Omental fat pad (tissue), 3 donors: ENCODE measurements at regions not wholly inside any gene's neighbourhood (a gene's known extent, or its start where the extent isn't known, plus 50 kb on each side); places are given as distances from the start of the nearest gene placed in this dataset.

Source experiments
- ATAC-seq: fragments of 150-250 bp; one replicate; pipeline ENCODE4 v1.9.1; 2016; ENCODE audit warnings: mild to moderate bottlenecking, moderate library complexity; ENCODE audit not compliant: low FRiP score
- DNase-seq: peaks from one replicate; pipeline ENCODE4 v3.0.0-alpha.2; 2019; ENCODE audit warnings: low spot score
- TF ChIP-seq, protein P1 (sequence below), 3 donors: fragments of 450-650 bp; IDR thresholded peaks; one replicate each; pipeline ENCODE4 v1.5.1; 2016 to 2017; ENCODE audit warnings: antibody characterized with exemption in 3 of 3, mild to moderate bottlenecking in 3 of 3, moderate library complexity in 2 of 3

DNA sequence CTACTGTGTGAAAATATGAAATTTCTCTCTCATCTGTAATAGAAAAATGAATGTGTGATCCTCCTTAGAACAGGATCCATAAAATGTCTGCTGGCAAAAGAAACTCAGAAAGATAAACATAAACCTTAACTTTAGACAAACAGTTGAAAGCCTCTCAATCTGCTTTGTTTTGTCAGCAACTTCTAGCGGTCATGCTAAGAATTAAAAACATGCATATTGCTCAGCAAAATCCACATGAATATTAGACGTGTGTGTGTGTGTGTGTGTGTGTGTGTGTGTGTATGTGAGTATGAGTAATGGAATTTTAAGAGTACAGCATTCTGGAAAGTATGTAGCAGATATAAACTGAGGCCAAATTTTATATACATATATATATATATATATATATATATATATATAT lies 1779.2 kb upstream of the MIR17HG start:
- DNase-seq, result no peak
- TF ChIP-seq, protein P1, sequence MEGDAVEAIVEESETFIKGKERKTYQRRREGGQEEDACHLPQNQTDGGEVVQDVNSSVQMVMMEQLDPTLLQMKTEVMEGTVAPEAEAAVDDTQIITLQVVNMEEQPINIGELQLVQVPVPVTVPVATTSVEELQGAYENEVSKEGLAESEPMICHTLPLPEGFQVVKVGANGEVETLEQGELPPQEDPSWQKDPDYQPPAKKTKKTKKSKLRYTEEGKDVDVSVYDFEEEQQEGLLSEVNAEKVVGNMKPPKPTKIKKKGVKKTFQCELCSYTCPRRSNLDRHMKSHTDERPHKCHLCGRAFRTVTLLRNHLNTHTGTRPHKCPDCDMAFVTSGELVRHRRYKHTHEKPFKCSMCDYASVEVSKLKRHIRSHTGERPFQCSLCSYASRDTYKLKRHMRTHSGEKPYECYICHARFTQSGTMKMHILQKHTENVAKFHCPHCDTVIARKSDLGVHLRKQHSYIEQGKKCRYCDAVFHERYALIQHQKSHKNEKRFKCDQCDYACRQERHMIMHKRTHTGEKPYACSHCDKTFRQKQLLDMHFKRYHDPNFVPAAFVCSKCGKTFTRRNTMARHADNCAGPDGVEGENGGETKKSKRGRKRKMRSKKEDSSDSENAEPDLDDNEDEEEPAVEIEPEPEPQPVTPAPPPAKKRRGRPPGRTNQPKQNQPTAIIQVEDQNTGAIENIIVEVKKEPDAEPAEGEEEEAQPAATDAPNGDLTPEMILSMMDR (IDR thresholded peaks at IDR 0.05), result no peak

DNA sequence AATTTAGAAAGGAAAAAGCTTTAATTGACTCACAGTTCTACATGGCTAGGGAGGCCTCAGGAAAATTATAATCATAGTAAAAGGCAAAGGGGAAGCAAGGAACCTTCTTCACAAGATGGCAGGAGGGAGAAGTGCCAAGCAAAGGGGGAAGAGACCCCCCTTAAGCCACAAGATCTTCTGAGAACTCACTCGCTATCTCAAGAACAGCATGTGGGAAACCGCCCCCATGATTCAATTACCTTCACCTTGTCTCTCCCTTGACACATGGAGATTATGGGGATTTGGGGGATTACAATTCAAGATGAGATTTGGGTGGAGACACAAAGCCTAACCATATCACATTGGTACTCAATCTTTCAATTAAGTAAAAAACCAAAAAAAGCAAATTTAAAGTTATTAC lies 1778.7 kb upstream of the MIR17HG start:
- DNase-seq (no peak), ATAC-seq (no peak)
- TF ChIP-seq, protein P1 (IDR thresholded peaks at IDR 0.05), result no peak

More for the DNA sequence above, 1779.2 kb upstream of the MIR17HG start:
- no peak for ATAC-seq

DNA sequence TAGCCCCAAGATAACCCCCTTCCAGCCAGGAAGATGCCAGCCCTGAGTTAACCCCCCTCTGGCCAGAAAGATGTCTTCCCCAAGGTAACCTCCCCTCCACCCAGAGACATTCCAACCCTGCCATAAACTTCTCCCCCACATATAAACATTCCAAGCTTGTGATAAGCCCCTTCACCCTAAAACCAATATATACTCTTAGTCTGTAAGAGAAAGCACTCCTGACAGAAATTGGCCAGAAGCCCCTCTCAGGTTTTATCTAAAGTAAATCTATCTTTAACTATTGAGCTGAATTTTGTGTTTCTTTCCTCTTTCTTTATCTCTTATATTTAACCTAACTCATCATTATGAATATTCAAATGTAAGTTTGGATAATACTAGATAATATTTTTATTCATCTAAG lies 1775.8 kb upstream of the MIR17HG start:
- DNase-seq, result no peak
- TF ChIP-seq, protein P1 (IDR thresholded peaks at IDR 0.05), result no peak
- ATAC-seq, result no peak

DNA sequence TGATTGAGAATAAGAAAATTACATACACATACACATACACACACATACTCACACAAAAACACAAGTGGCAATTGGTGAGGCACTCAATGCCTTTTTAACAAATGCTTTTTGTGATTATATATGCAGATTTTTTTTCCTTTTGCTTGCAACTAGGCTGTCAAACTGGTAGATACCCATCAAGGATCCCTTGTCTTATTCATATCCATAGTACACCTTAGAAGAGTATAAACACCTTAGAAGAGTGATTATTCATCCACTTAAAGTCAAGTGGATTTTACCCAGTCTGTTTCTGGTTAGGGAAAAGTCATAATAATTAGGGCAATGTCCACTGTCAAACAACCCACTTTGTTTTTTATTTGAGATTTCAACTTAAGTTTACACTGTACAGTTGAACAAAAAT lies 1773.4 kb upstream of the MIR17HG start:
- TF ChIP-seq, protein P1 (IDR thresholded peaks at IDR 0.05), result no peak
- ATAC-seq (no peak), DNase-seq (no peak)

DNA sequence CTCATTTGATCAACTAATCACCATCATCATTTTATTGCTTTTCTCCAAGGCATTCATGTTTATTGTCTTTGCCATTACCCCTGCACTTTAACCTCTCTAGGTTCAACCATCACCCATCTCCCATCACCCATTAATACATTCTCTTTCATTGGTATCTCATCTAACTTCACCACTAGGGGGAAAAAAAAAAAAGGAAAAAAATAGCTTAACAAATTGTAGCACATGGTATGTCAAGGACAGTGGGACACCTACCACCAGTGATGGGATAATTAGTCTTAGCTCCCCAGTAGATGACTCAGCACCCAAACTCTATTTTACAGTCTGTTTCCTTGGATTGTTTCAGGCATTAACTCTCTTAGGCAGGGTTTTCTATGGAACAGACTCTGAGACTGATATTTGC lies 1770.2 kb upstream of the MIR17HG start:
- ATAC-seq (no peak), DNase-seq (no peak)
- TF ChIP-seq, protein P1 (IDR thresholded peaks at IDR 0.05), result no peak

DNA sequence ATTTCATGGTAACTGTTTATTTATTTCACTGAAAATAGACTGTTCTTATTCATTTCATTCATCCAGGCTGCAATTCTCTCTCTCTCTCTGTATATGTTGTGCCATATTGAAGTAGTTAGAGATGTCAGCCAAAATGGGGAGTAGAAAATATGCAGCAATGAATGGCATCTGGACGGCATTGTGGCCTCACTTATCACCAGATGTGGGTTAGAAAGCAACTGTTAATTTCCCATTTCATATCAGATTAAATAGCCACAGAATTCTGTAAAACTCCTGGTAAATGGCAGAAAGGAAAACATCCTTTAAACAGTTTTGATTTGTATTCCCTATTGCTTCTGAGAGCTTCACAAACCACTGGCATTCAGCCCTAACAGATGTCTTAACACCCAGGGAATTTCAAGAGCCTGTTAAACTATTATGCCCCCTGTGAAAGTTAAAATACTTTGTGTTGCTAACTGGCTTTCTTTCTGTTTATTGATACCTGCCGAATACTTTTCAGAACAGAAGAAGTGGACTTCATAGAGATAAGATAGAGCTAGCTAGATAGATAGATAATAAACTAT lies 1763.3 kb upstream of the MIR17HG start:
- DNase-seq (no peak), ATAC-seq (no peak)
- TF ChIP-seq, protein P1 (IDR thresholded peaks at IDR 0.05), result no peak

DNA sequence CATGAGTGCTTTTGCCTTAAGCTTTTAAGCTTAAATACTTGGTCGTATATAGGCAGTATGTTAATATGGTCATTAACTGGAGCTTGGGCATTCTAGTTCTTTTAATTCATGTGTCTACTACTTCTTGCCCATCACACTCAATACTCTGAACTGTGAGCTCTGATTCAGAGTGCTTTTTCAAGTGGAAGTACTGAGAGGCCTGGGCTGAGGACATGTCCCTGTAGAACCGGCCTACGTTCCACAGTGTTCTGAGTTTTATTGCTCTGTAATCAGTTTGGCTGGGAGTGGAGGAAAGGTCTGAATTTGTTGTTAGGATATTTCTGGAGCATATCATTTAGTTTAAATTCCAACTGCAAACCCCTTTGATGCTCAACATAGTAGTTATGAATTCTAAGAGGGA lies 1744.8 kb upstream of the MIR17HG start:
- TF ChIP-seq, protein P1 (IDR thresholded peaks at IDR 0.05), result no peak
- DNase-seq (no peak), ATAC-seq (no peak)
